KBM-7 (cell line): ENCODE measurements at regions not wholly inside any gene's neighbourhood (a gene's known extent, or its start where the extent isn't known, plus 50 kb on each side); places are given as distances from the start of the nearest gene placed in this dataset.
"Not testable (repeated sequence)": the region's sequence is repeated elsewhere in the genome, so short reads cannot be mapped to it uniquely, and the experiment has no call there.

ENCODE experiments used
- DNase-seq: peaks from one replicate; pipeline ENCODE4 v3.0.0-alpha.2; 2015
- in situ Hi-C: fragments of 300-500 bp; cut with MboI; formaldehyde crosslinking; loops from 2 replicates; pipeline ENCODE4 v1.14.3; 2020; ENCODE audit warnings: low sequenced_read_pairs, low pct_unique_long_range_greater_than_20kb, mixed read lengths

- in situ Hi-C loops = no loop called here
- peak; percentile 4 for DNase-seq
These were observed 97.5 kb downstream of the TMX1 start for GRCh38 chr14:51337520-51337919.

DNA sequence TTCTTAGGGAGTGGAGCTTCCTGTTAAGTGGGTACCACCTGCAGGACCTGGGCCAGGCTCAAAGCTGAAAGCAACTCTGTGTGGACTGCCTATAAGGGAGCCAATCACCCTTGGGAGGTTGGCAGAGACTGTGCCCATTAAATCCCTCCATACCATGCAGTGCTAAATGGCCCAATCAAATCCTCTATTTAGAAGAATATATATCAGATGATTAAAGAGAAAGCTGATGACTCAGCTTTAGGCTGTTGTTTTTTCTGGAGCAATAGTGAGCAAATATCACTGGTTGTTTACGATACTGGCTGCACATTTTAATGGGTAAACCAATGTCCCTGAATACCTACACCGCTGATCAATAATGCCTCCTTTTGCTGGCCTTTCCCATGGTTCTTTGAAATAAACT, 101.3 kb downstream of the TMX1 start:
- DNase-seq = no peak
- in situ Hi-C loops = no loop called here

- DNase-seq = no peak
These were observed 102.2 kb downstream of the TMX1 start for GRCh38 chr14:51342226-51342625.

DNA sequence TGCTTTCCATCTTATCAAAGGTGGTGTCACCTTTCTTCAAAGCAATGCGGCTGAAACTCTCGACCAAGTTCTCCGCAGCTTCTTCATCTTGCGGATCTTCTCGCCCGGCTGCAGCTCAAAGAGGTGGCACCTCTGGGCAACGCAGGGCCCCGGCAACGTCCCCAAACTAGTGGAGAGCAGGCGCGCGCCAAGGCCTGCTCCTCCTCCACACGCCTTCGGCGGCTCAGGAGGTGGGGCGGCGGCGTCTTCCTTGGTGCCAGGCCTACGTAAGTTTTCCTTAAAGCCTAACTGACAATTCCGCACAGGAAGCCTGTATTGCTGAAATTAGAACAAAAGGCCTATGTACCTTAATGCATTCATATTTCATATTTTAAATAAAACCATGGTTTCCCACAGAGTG, 112.0 kb downstream of the TMX1 start:
- in situ Hi-C loops = no loop called here
- no peak for DNase-seq

More at GRCh38 chr14:51342226-51342625, 102.2 kb downstream of the TMX1 start:
- in situ Hi-C loops = no loop called here

DNA sequence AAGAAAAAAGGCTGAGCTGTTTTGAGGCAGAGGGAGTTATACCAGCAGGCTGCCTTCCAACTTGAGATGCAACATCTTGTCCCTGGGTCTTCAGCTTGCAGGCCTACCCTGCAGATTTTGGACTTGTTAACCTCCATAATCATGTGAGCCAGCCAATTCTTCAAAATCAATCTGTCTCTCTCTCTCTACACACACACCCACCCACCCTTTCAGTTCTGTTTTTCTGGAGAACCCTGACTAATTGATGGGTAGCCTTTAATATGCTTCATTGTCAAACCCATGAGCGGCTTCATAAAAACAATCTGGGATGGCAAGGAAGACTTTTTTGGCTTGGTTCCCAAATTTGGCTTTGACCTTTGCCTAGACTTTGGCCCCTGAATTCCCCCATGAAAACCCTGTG, 113.9 kb downstream of the TMX1 start:
- no peak for DNase-seq
- in situ Hi-C loops = no loop called here

DNA sequence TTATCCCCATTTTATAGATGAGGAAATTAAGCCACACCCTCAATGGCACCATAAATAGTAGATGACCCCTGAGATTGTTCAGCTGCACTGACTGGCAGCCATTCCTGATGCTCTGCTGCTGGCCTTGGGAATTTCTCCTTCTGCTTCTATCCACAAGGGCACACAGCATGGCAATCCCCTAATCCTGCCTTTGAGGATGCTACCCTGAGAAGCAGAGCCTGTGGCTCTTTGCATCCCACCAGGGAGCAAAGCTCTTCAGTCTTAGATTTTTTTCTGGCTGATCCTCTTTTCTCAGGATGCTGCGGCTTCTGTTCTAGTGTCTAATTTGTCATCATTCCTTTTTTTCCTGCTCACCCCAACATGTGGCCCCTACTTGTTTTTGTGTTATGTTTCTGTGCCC, 114.8 kb downstream of the TMX1 start:
- in situ Hi-C loops = no loop called here
- no peak for DNase-seq

- in situ Hi-C loops = no loop called here
- no peak for DNase-seq
These were observed 116.3 kb downstream of the TMX1 start for GRCh38 chr14:51356381-51356780.

DNA sequence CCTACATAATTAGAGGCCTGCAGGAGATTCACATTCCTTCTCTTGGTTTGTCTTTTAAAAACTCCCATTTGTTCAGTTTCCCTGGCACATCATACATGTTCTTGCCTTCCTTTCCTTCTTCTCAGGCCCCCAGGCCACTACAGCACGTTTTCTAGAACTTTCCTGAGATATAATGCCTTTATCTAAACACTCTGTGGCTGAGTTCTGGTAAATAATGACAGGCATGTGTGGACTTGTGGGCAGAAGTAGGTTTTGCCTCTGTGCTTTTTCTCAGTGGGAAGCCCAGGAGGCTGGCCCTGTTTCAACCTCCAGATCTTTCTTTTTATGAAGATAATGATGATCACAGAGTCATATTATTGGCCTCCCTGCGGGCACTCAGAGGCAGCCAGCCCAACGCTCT, 117.2 kb downstream of the TMX1 start:
- in situ Hi-C loops = no loop called here

GRCh38 chr14:51360592-51360991, 120.5 kb downstream of the TMX1 start:
- DNase-seq = no peak
- in situ Hi-C loops = no loop called here

More for the DNA sequence above, 117.2 kb downstream of the TMX1 start:
- no peak for DNase-seq

- in situ Hi-C loops = no loop called here
- no peak for DNase-seq
These were observed 125.4 kb downstream of the TMX1 start for GRCh38 chr14:51365241-51365965.

- in situ Hi-C loops, DNase-seq: not testable (repeated sequence)
These were observed 126.4 kb downstream of the TMX1 start for GRCh38 chr14:51366460-51366859.

GRCh38 chr14:51366866-51367599, 127.0 kb downstream of the TMX1 start:
- in situ Hi-C loops, DNase-seq: not testable (repeated sequence)

- in situ Hi-C loops = no loop called here
- no peak for DNase-seq
These were observed 127.5 kb downstream of the TMX1 start for GRCh38 chr14:51367600-51367931.

DNA sequence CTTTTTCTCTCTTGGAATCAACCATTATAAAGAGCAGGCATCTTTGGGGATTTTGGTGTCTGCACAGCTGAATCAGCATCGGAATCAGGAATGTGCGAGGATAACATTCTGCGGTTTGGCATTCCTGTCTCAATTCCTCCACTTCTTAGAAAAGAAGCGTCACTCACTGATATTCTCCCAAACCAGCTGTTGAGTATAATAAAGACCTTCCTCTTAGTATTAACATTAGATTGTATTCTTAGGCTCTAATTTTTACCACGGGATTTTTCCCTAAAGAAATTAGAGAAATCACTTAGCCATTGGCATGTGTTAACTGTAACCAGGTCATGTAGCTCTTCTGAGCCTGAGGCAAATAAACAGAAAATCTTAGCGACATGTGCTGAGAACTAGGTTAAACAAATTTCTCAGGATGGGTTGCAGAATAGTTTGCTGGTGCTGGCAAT, 128.7 kb downstream of the TMX1 start:
- DNase-seq = no peak
- in situ Hi-C loops = no loop called here

- in situ Hi-C loops = no loop called here
- DNase-seq = peak; percentile 26
These were observed 129.8 kb downstream of the TMX1 start for GRCh38 chr14:51369814-51370213.

GRCh38 chr14:51370758-51371386, 130.8 kb downstream of the TMX1 start:
- no peak for DNase-seq
- in situ Hi-C loops = no loop called here

GRCh38 chr14:51377186-51377585, 137.1 kb downstream of the TMX1 start:
- in situ Hi-C loops, DNase-seq: not testable (repeated sequence)

DNA sequence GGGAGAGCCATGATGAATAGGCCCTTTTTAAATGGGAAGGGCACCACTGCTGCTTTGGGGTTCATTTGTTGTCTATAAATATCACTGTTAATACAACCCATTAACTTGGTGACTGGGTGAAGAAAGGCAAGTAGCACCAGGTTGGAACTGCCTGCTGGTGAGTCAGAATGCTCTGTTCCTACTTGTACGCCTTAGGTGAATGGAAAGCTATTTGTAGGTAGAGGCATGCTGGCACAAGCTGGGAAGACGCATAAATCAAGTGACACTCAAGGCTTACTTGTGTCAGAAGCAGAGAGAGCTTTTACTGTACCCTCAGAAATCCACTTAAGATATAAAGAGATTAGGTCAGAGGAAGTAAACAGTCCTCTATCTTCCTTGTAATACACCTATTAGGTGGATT, 142.5 kb downstream of the TMX1 start:
- in situ Hi-C loops = no loop called here
- DNase-seq = no peak

DNA sequence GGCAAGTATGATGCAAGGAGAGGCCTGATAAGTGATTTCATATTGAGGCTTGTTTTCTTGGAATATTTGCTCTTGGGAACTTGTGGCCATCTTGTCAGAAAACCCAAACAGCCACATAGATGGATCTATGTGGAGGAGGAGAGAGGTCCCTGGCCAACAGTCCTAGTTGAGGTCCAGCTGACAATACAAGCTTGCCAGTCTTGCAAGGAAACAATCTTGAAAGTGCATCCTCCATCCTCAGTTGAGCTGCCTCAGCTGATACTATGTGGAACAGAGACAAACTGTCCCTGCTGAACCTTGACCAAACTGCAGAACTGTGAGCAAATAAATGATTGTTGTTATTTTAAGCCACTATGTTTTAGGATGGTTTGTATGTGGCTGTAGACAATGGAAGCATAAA, 146.4 kb downstream of the TMX1 start:
- DNase-seq = no peak
- in situ Hi-C loops = no loop called here

DNA sequence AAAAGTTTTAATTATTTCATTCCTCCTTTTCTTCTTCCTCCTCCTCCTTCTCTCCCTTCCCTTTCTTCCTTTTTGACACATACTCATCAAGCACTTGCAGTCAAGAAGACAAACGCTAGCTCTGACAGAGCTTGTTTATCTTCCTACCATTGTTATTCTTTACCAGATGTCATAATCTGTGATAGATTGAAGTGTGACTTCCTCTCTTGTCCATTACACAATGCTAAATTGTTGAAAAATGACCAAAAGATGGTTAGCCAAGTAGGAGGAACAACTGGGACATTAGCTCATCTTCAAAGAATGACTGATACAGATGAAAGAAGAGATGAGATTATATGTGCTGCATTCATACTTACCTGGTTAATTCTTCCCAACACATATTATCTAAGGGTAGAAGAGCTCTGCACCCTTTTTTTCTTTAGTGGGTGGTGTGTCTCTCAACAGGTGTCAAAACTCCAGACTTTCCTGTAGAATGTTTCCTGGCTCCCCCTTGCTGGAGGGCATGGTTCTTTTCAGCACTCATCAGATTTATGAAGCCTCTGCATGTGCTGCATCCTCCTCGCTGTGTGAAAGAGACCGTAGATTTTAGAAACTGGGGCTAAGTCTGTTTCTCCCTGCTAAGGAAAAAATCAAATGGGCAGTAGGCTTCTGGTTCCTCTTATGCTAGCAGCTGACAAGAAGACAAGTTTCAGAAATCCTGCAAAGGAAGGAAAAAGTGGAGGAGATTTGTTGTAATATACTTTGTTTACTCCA, 147.1 kb downstream of the TMX1 start:
- in situ Hi-C loops = no loop called here
- no peak for DNase-seq
